ENCODE measurements at regions not wholly inside any gene's neighbourhood (a gene's known extent, or its start where the extent isn't known, plus 50 kb on each side); places are given as distances from the start of the nearest gene placed in this dataset.
"Not testable (repeated sequence)": the region's sequence is repeated elsewhere in the genome, so short reads cannot be mapped to it uniquely, and the experiment has no call there.

DNA sequence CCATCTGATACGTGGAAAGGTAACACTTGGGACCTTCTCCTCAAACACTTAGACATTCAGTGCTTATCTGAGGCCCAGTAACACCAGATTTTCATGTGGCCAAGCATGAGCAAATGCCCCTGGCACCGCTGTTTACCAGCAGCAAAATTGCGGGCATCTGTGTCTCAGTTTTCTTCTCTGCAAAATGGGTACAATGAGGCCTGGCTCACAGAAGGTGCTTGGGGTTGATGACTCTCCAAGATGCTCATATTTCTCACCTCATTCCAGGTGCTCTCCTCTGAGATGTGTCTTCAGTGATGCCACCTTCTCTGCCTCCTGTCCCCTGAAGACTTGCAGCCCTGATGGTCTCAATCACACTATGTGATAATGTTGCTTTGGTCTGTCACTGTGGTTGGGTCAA lies 321.7 kb downstream of the TSN start:
- POLR2A ChIA-PET = no interaction called here
- ATAC-seq = no peak
- Mint-ChIP-seq H3K9me3 (no peaks in the 10 kb centered on the region), H3K4me1 (no peaks in the 10 kb centered on the region), H3K4me3 (no peak overlapping the region), H3K36me3 (no peaks in the 10 kb centered on the region), H3K27me3 (no peaks in the 10 kb centered on the region), H3K27ac (no peak overlapping the region)
- DNase-seq = no peak

DNA sequence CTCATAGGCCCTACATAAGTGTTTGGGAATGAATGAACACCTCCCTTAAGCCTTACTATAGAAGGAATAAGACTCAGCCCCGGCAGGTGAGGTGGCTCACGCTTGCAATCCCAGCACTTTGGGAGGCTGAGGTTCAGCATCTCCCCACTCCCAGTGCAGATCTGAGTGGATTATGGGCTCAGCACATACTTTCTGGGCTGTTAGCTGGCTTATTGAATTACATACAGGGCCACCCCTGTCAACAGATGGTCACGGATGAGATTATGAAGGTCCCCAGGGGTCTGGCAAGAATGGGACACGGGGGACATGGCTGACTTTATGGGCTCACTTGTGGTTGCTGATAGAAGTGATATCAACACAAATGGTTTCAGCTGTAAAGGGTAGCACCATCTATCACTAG lies 322.3 kb downstream of the TSN start:
- no peaks in the 10 kb centered on the region for H3K4me1 Mint-ChIP-seq
- no peak overlapping the region for H3K4me3 Mint-ChIP-seq
- POLR2A ChIA-PET = no interaction called here
- no peaks in the 10 kb centered on the region for H3K9me3 Mint-ChIP-seq
- H3K27me3 Mint-ChIP-seq = no peaks in the 10 kb centered on the region
- ATAC-seq (no peak), DNase-seq (no peak)
- H3K27ac Mint-ChIP-seq = no peak overlapping the region
- H3K36me3 Mint-ChIP-seq = no peaks in the 10 kb centered on the region

DNA sequence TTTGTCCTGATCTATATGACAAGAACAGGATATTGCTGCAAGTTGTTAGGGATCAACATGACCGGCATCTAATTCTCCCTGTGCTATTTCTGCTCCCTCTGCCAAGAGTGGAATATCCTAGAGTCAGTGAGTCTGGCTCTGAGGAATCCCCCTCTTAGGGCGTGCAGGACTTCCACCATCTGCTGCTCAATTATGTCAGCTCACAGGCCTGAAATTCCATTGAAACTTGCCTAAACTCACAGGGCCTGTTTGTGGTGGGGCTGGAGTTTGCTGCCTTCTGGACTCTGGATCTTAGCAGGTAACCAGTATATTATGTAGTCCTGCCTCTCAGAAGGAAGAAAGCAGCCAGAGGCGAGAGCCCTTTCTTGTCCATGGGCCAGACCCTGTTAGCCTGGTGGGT lies 323.0 kb downstream of the TSN start:
- Mint-ChIP-seq H3K4me1 (no peaks in the 10 kb centered on the region), H3K4me3 (no peak overlapping the region), H3K36me3 (no peaks in the 10 kb centered on the region), H3K27ac (peak overlapping the region in 1 of 10 donors; percentile 33), H3K9me3 (no peaks in the 10 kb centered on the region), H3K27me3 (no peaks in the 10 kb centered on the region)
- ATAC-seq (no peak), DNase-seq (no peak)
- POLR2A ChIA-PET = no interaction called here

DNA sequence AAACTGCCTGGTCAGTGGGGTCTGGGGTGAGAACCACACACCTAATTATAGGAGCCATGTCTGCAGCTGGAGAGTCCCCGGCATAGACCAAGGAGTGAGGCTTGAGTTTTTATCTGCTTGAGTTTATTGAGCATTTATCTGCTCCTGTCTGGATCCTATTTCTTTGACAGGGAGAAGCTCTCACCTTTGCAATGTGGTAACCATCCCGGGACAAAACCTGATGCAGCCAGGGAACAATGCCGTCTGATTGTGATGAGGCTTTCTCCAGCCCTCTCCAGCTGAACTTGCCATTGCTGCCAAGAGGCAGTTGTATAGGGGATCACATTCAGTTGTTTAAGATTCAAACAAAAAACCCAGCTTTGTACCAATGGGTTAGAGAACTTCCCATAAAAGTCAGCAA lies 324.4 kb downstream of the TSN start:
- Mint-ChIP-seq H3K4me3 (no peak overlapping the region), H3K27me3 (no peaks in the 10 kb centered on the region), H3K27ac (no peak overlapping the region), H3K4me1 (no peaks in the 10 kb centered on the region), H3K36me3 (no peaks in the 10 kb centered on the region), H3K9me3 (no peaks in the 10 kb centered on the region)
- POLR2A ChIA-PET = no interaction called here
- DNase-seq = no peak
- ATAC-seq = no peak

DNA sequence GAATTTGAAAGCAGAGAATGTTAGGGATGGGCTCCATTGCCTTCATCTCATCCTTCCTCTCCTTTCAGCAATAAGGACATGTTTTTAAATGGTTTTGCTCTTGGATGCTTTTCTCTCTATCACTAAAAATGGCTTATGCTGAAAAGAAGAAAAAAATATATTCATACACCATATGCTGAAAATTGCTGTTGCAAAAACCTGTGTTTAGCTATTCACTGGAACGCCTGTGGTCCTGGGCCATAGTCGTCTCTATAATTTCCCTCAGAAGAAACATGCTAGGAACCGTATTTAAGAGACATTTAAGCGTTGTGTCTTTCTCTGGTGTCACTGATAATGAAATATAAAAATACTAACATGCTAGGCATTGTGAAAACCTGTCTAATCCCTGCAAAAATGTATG lies 324.9 kb downstream of the TSN start:
- POLR2A ChIA-PET = no interaction called here
- no peak overlapping the region for H3K27ac Mint-ChIP-seq
- DNase-seq (no peak), ATAC-seq (no peak)
- H3K4me1 Mint-ChIP-seq = no peaks in the 10 kb centered on the region
- no peaks in the 10 kb centered on the region for H3K9me3 Mint-ChIP-seq
- no peaks in the 10 kb centered on the region for H3K36me3 Mint-ChIP-seq
- no peaks in the 10 kb centered on the region for H3K27me3 Mint-ChIP-seq
- no peak overlapping the region for H3K4me3 Mint-ChIP-seq

DNA sequence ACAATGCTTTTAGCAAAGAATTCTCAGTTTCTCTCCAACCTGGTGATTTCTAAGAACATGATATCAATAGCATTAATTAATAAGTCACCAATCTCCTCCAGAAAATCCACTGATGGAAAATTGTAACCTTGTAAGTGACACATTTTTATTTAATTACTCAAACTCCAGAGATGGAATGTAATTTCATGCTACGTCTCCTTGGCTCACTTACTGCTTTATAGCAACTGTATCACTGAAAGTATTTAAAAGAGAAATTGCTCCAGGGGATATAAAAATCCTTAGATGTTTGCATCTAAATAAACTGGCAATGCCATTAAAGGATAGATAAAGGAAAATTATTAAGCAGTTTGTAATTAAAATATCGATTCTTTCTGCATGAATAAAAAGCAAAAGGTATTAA lies 325.4 kb downstream of the TSN start:
- H3K9me3 Mint-ChIP-seq = peaks cover 0 to 1% (median 0%) of the 10 kb centered on the region in 9 donors
- no peak for DNase-seq
- POLR2A ChIA-PET = no interaction called here
- H3K4me3 Mint-ChIP-seq = no peak overlapping the region
- no peak overlapping the region for H3K27ac Mint-ChIP-seq
- no peaks in the 10 kb centered on the region for H3K36me3 Mint-ChIP-seq
- H3K27me3 Mint-ChIP-seq = no peaks in the 10 kb centered on the region
- ATAC-seq = no peak
- no peaks in the 10 kb centered on the region for H3K4me1 Mint-ChIP-seq

DNA sequence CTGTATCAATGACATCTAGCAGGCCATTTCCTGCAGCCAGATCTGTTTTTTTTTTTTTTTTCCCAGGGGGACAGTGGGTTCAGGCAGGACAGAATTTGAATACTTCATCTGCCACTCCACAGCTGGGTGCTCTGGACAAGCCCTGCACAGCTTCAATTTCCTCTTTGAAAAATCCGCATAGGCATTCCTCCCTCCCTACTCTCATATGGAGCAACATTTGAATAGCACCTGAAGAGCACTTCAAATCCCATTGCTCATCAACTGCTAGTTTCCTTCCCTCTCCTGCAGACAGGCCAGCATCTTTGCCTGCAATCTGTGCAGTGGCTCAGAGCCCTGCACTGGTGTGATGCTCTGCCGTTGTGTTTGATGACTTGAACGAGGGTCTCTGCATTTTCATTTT lies 326.3 kb downstream of the TSN start:
- H3K36me3 Mint-ChIP-seq = no peaks in the 10 kb centered on the region
- ATAC-seq (no peak), DNase-seq (no peak)
- no peaks in the 10 kb centered on the region for H3K27me3 Mint-ChIP-seq
- no peak overlapping the region for H3K4me3 Mint-ChIP-seq
- H3K27ac Mint-ChIP-seq = no peak overlapping the region
- H3K9me3 Mint-ChIP-seq = peaks cover 0 to 1% (median 0%) of the 10 kb centered on the region in 9 donors
- no peaks in the 10 kb centered on the region for H3K4me1 Mint-ChIP-seq
- POLR2A ChIA-PET = no interaction called here

DNA sequence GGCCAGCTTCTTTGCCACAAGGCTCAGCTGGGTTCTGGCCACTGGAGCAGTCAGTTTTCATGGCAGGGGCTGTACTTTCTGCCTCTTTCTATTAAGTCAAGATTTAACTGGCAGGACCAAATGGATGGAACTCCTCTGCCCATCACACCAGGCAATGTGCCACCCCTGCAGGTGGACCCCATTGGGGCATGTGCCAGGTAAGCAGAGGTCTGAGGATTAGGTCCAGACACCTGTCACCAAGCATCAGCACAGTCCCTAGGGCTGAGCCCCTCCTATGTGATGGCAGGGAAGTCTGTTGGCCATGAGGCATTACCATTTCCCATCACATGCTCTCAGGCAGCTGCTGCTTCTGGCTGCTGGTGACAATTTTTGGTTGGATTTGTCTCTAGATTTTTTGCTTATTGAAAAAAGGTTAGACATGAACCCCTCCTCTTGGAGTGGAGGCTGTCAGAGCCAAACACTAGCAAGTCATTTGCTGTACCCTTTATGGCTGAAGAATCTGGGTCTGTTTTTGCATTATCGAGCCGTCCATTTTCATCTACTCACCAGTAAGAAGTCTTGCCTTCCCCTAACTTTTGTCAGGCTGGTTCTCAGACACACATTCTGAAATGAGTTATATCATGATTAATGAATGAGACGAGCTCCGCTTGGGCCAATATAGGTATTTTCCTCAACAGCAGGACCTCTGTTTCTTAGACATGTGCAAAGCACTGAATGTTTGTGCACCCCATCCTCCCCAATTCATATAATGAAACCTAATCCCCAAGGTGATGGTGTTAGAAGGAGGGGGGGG lies 328.0 kb downstream of the TSN start:
- no peak for ATAC-seq
- no peak for DNase-seq
- POLR2A ChIA-PET = no interaction called here
- H3K27me3 Mint-ChIP-seq = no peaks in the 10 kb centered on the region
- no peak overlapping the region for H3K27ac Mint-ChIP-seq
- no peak overlapping the region for H3K4me3 Mint-ChIP-seq
- peaks cover 0 to 3% (median 0%) of the 10 kb centered on the region in 9 donors for H3K9me3 Mint-ChIP-seq
- H3K36me3 Mint-ChIP-seq = no peaks in the 10 kb centered on the region
- no peaks in the 10 kb centered on the region for H3K4me1 Mint-ChIP-seq

DNA sequence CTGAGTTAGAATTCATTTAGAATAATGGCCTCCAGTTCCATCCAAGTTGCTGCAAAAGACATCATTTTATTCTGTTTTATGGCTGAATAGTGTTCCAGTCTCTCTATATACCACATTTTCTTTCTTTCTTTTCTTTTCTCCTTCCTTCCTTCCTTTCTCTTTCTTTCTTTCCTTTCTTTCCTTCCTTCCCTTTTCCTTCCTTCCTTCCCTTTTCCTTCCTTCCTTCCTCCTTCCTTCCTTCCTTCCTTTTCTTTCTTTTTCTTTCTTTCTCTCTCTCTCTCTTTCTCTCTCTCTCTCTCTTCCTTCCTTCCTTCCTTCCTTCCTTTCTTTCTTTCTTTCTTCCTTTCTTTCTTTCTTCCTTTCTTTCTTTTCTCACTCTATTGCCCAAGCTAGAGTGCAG lies 330.2 kb downstream of the TSN start:
- H3K36me3 Mint-ChIP-seq, H3K4me1 Mint-ChIP-seq, H3K27ac Mint-ChIP-seq, H3K4me3 Mint-ChIP-seq, ATAC-seq, POLR2A ChIA-PET, H3K27me3 Mint-ChIP-seq, DNase-seq: not testable (repeated sequence)
- H3K9me3 Mint-ChIP-seq = peaks cover 0 to 13% (median 5%) of the 10 kb centered on the region in 9 donors

DNA sequence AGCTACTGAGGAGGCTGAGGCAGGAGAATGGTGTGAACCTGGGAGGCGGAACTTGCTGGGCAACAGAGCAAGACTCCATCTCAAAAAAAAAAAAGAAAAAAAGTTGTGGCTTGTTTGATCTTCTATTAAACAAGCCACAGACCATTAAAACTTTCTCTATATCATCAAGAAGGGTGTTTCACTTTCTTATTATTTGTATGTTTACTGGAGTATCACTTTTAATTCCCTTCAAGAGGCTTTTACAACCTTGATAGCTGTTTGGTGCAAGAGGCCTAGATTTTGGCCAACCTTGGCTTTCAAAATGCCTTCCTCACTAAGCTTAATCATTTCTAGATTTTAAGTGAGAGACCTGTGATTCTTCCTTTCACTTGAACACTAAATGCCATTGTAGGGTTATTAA lies 339.1 kb downstream of the TSN start:
- Mint-ChIP-seq H3K36me3 (no peaks in the 10 kb centered on the region), H3K4me1 (no peaks in the 10 kb centered on the region), H3K9me3 (peaks cover 0 to 10% (median under 1%) of the 10 kb centered on the region in 9 donors), H3K27me3 (peaks cover 0 to 24% (median 7%) of the 10 kb centered on the region in 5 donors), H3K27ac (no peak overlapping the region), H3K4me3 (no peak overlapping the region)
- POLR2A ChIA-PET = no interaction called here
- ATAC-seq (no peak), DNase-seq (no peak)

DNA sequence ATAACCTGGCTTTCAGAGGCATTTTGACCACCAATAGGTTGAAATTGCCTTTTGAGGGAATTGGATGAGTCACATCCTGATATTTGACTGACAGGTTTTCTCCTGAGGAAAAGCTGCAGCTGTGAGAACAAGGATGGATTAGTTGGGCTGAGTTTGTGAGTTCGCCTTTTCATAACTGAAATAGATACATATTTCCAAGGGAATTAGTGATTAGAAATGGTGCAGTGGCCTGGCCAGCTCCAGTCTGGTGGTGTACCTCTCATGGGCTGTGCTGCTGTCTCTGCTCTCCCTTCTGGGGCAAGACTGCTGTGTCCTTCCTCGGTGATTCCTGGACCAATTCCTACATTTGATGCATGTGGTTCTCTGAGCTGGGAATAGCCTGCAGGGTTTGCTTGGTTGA lies 341.3 kb downstream of the TSN start:
- ATAC-seq = no peak
- H3K27ac Mint-ChIP-seq = no peak overlapping the region

DNA sequence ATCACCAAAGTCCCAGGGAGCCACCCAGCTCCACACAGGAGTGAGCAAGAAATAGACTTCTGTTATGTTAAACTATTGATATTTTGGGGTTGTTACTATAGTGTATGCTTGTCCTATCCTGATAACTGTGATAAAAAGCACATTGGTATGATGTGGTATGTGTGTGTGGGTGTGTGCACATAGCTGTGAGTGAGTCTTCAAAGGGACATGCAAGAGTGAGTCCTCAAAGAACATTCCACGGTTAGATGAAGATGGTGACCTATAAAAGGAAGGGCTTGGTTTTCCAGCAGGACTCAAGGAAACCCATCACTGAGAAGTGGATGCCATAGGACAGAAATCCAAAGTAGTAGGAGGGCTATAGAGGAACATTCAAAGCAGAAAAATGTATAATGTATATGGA lies 342.9 kb downstream of the TSN start:
- no peak for DNase-seq
- Mint-ChIP-seq H3K36me3 (no peaks in the 10 kb centered on the region), H3K4me3 (no peak overlapping the region), H3K27me3 (peaks cover 0 to 11% (median 2%) of the 10 kb centered on the region in 5 donors), H3K4me1 (no peaks in the 10 kb centered on the region), H3K9me3 (no peaks in the 10 kb centered on the region), H3K27ac (no peak overlapping the region)
- ATAC-seq = no peak
- POLR2A ChIA-PET = no interaction called here

More for the DNA sequence above, 341.3 kb downstream of the TSN start:
- DNase-seq = no peak
- H3K4me3 Mint-ChIP-seq = no peak overlapping the region
- H3K4me1 Mint-ChIP-seq = no peaks in the 10 kb centered on the region
- H3K9me3 Mint-ChIP-seq = peaks cover 0 to 6% (median 0%) of the 10 kb centered on the region in 9 donors
- H3K36me3 Mint-ChIP-seq = no peaks in the 10 kb centered on the region
- POLR2A ChIA-PET = no interaction called here
- peaks cover 0 to 24% (median 4%) of the 10 kb centered on the region in 5 donors for H3K27me3 Mint-ChIP-seq

DNA sequence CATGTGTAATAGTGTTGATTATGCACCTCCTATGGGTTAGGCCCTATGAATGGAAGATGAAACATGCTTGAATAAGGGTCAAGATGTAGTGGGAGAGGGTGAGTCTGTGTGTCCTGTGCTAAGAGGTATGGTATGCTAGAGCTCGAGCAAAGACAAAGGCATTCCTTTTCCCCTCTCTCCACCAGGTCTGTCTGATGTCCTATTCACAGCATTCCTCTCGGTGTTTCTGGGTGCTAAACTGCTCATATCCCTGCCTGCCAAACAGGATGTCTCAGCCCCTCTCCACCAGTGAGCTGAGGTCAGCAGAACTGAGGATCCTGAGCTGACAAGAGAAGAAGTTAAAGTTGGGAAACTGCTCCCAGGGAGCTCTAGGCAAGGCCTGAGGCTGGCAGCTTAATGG lies 344.9 kb downstream of the TSN start:
- POLR2A ChIA-PET = no interaction called here
- Mint-ChIP-seq H3K27ac (no peak overlapping the region), H3K27me3 (peaks cover 0 to 5% (median 0%) of the 10 kb centered on the region in 5 donors), H3K4me3 (no peak overlapping the region), H3K36me3 (no peaks in the 10 kb centered on the region), H3K4me1 (no peaks in the 10 kb centered on the region), H3K9me3 (no peaks in the 10 kb centered on the region)
- DNase-seq = no peak
- no peak for ATAC-seq

DNA sequence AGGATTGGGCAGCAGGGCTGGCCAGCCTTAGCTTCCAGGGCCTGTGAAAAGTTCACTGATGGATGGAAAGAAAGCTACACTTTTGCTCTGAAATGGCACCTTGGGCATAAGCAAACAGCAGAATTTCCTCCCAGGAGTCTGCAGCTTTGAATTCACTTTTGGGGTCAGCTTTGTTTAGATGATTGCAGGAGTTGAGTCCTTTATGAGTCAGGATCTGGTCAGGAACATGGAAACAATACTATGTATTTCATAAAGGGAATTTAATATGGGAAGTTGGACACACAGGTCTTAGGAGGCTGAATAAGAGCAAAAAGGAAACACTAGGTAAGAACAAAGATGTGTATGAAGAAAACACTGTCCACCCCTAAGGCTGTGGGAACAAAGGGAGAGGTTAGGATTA lies 345.3 kb downstream of the TSN start:
- no peak overlapping the region for H3K4me3 Mint-ChIP-seq
- DNase-seq (no peak), ATAC-seq (no peak)
- H3K9me3 Mint-ChIP-seq = no peaks in the 10 kb centered on the region
- H3K36me3 Mint-ChIP-seq = no peaks in the 10 kb centered on the region
- no peaks in the 10 kb centered on the region for H3K4me1 Mint-ChIP-seq
- no peak overlapping the region for H3K27ac Mint-ChIP-seq
- H3K27me3 Mint-ChIP-seq = peaks cover 0 to 5% (median 0%) of the 10 kb centered on the region in 5 donors
- POLR2A ChIA-PET = no interaction called here
